ENCODE measurements at regions not wholly inside any gene's neighbourhood (a gene's known extent, or its start where the extent isn't known, plus 50 kb on each side); places are given as distances from the start of the nearest gene placed in this dataset.
A peak's percentile ranks its signal among the peaks of the same experiment; 100 is the strongest.

DNA sequence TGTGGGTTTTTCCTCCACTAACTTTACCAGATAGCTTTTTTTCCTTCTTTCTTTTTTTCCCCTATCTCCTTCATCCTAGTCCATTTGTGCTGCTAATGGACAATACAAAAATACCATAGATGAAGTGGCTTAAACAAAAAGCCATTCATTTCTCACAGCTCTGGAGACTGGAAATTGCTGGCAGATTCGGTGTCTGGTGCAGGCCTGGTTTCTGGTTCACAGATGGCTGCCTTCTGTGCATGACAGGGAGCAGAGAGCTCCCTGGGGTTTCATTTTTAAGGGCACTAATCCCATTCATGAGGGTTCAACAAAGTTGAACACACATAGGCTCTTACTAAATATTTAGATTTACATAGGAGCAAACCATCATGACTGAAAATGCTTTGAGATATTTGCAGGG is 467.4 kb downstream of the TYW1 start:
- Histone ChIP-seq H3K4me3 (ENCODE audit: low read length) (no peak overlapping the region), H3K27me3 (ENCODE audit: control insufficient read depth, insufficient read depth, low read length) (no peaks in the 10 kb centered on the region), H3K36me3 (ENCODE audit: control insufficient read depth, insufficient read depth, low read length) (no peaks in the 10 kb centered on the region), H3K4me1 (ENCODE audit: control insufficient read depth, insufficient read depth, low read length) (no peaks in the 10 kb centered on the region), H3K9me3 (ENCODE audit: control insufficient read depth, insufficient read depth, low read length) (peaks cover 22% of the 10 kb centered on the region), H3K27ac (ENCODE audit: low read length) (no peak overlapping the region)
- DNase-seq (ENCODE audit: low read depth, low spot score), result no peak
- no CpG with 5 or more reads among the region's 1 CpG for WGBS (ENCODE audit: insufficient coverage, insufficient read length)

DNA sequence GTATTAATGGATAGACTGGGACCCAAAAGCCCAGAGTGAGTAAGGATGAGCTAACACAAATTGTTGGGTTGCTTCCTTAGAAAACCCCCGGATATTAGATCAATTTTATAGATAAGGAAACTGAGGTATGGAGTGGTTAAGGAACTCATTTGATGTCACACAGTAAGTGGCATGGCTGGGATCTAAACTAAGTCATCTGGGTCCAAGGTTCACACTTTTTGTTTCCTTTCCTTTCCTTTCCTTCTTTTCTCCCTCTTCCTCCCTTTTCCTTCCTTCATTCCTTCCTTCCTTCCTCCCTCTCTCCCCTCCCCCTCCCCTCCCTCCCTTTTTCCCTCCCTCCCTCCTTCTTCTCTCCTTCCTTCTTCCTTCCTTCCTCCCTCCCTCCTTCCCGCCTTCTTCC is 469.5 kb downstream of the TYW1 start:
- H3K27ac ChIP-seq (ENCODE audit: low read length), result no peak overlapping the region
- H3K36me3 ChIP-seq (ENCODE audit: control insufficient read depth, insufficient read depth, low read length), result no peaks in the 10 kb centered on the region
- no peak for DNase-seq (ENCODE audit: low read depth, low spot score)
- no peak overlapping the region for H3K4me3 ChIP-seq (ENCODE audit: low read length)
- peaks cover 17% of the 10 kb centered on the region for H3K9me3 ChIP-seq (ENCODE audit: control insufficient read depth, insufficient read depth, low read length)
- WGBS (ENCODE audit: insufficient coverage, insufficient read length), result no CpG with 5 or more reads among the region's 2 CpGs
- no peaks in the 10 kb centered on the region for H3K4me1 ChIP-seq (ENCODE audit: control insufficient read depth, insufficient read depth, low read length)
- no peaks in the 10 kb centered on the region for H3K27me3 ChIP-seq (ENCODE audit: control insufficient read depth, insufficient read depth, low read length)

DNA sequence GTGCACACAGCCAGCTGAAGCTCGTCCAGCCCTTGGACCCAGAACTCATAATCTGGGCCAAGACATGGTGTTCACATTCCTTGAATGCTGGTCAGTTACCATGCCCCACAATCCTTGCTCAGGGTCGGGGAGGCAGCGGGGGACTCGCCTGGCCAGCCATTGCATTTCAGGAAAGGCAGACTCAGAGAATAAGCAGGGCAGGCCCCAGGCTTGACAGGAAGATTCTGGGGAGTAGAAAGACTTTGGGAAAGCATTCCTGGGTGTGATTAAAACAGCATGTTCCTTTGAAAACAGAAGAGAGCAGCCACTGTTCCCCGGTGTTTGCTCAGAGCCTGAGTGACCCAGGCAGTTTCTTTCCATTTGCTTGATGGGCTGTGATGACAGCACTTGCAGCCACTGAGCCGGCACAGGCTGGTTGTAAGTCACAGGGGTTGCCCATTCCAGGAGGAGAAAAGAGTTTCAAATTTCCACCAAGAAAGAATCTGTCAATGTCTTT is 473.7 kb downstream of the TYW1 start:
- Histone ChIP-seq H3K9me3 (ENCODE audit: control insufficient read depth, insufficient read depth, low read length) (peaks cover 8% of the 10 kb centered on the region), H3K27me3 (ENCODE audit: control insufficient read depth, insufficient read depth, low read length) (no peaks in the 10 kb centered on the region), H3K27ac (ENCODE audit: low read length) (no peak overlapping the region), H3K4me1 (ENCODE audit: control insufficient read depth, insufficient read depth, low read length) (no peaks in the 10 kb centered on the region), H3K4me3 (ENCODE audit: low read length) (no peak overlapping the region), H3K36me3 (ENCODE audit: control insufficient read depth, insufficient read depth, low read length) (no peaks in the 10 kb centered on the region)
- no CpG with 5 or more reads among the region's 6 CpGs for WGBS (ENCODE audit: insufficient coverage, insufficient read length)
- no peak for DNase-seq (ENCODE audit: low read depth, low spot score)

DNA sequence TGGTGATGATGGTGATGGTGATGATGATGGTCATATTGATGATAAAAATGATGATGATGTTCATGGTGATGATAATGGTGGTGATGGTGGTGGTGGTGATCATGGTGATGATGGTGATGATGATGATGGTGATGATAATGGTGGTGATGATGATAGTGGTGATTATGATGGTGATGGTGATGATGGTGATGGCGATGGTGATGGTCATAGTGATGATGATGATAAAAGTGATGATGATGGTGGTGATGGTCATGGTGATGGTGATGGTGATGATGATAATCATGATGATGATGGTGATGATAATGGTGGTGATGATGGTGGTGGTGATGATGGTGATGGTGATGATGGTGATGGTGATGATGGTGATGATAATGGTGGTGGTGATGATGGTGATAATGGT is 478.7 kb downstream of the TYW1 start:
- Histone ChIP-seq H3K9me3 (ENCODE audit: control insufficient read depth, insufficient read depth, low read length) (peaks cover 4% of the 10 kb centered on the region), H3K27ac (ENCODE audit: low read length) (no peak overlapping the region), H3K27me3 (ENCODE audit: control insufficient read depth, insufficient read depth, low read length) (no peaks in the 10 kb centered on the region), H3K36me3 (ENCODE audit: control insufficient read depth, insufficient read depth, low read length) (no peaks in the 10 kb centered on the region), H3K4me3 (ENCODE audit: low read length) (no peak overlapping the region), H3K4me1 (ENCODE audit: control insufficient read depth, insufficient read depth, low read length) (no peaks in the 10 kb centered on the region)
- 100% methylated on average over 1 of the region's 1 CpG for WGBS (ENCODE audit: insufficient coverage, insufficient read length)
- DNase-seq (ENCODE audit: low read depth, low spot score), result no peak

DNA sequence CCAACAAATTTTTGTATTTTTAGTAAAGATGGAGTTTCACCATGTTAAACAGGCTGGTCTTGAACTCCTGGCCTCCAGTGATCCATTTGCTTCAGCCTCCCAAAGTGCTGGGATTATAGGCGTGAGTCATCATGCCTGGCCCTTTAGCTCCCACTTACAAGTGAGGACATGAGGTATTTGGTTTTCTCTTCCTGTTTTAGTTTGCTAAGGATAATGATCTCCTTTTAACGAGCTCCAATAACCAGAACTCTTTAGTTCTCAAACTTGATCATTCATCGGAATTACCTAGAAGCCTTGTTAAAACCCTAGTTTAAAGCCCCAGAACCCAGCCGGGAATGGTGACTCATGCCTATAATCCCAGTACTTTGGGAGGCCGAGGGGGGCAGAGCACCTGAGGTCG is 481.4 kb downstream of the TYW1 start:
- H3K4me1 ChIP-seq (ENCODE audit: control insufficient read depth, insufficient read depth, low read length), result no peaks in the 10 kb centered on the region
- no CpG with 5 or more reads among the region's 6 CpGs for WGBS (ENCODE audit: insufficient coverage, insufficient read length)
- no peaks in the 10 kb centered on the region for H3K27me3 ChIP-seq (ENCODE audit: control insufficient read depth, insufficient read depth, low read length)
- H3K9me3 ChIP-seq (ENCODE audit: control insufficient read depth, insufficient read depth, low read length), result peaks cover 7% of the 10 kb centered on the region
- no peak overlapping the region for H3K4me3 ChIP-seq (ENCODE audit: low read length)
- no peak overlapping the region for H3K27ac ChIP-seq (ENCODE audit: low read length)
- no peaks in the 10 kb centered on the region for H3K36me3 ChIP-seq (ENCODE audit: control insufficient read depth, insufficient read depth, low read length)
- no peak for DNase-seq (ENCODE audit: low read depth, low spot score)

DNA sequence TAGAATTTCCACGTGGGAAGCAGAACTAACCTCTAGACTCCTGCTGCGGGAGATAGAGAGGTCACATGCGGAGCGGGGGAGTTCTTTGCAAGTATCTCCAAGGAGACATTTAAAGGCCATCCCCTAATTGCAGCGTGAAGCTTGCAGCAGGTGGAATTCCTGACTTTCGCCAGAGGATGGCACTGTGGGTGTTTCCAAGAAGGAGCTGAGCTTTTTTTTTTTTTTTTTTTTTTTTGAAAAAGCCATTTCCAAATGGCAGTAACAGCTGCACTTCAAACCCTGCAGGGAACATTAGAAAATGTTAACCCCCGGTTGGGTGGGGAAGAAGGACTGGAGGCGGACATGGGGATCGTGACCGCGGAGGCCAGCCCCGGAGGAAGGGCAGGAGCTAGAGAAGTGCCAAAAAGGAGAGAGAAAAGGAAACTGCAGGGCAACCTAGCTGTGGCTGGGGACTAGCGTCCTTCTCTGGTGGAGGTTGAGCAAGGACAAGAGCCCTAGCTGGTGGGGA is 487.7 kb downstream of the TYW1 start:
- Histone ChIP-seq H3K36me3 (ENCODE audit: control insufficient read depth, insufficient read depth, low read length) (no peaks in the 10 kb centered on the region), H3K27ac (ENCODE audit: low read length) (no peak overlapping the region), H3K9me3 (ENCODE audit: control insufficient read depth, insufficient read depth, low read length) (peaks cover 17% of the 10 kb centered on the region), H3K4me3 (ENCODE audit: low read length) (no peak overlapping the region), H3K4me1 (ENCODE audit: control insufficient read depth, insufficient read depth, low read length) (no peaks in the 10 kb centered on the region), H3K27me3 (ENCODE audit: control insufficient read depth, insufficient read depth, low read length) (no peaks in the 10 kb centered on the region)
- WGBS (ENCODE audit: insufficient coverage, insufficient read length), result no CpG with 5 or more reads among the region's 13 CpGs
- peak; percentile 27 for DNase-seq (ENCODE audit: low read depth, low spot score)

DNA sequence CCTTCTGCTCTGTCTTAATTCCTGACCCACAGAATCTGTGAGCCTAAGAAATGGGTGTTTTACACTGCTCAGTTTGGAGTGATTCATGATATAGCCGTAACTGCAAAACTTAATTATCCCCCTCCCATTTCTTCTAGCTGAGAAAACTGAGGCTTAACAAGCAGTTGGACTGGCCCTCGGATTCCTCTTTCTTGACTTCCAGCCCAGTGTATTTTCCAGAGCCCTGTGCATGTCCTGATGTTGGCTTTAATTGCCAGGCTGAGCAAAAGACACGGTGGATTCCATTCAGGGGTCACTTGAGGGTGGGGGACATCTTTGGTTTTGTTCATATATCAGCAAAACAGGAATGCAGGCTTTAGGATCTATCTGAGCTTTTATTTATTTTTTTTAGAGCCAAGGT is 489.8 kb downstream of the TYW1 start:
- H3K27me3 ChIP-seq (ENCODE audit: control insufficient read depth, insufficient read depth, low read length), result no peaks in the 10 kb centered on the region
- H3K9me3 ChIP-seq (ENCODE audit: control insufficient read depth, insufficient read depth, low read length), result peaks cover 16% of the 10 kb centered on the region
- H3K27ac ChIP-seq (ENCODE audit: low read length), result no peak overlapping the region
- no peaks in the 10 kb centered on the region for H3K4me1 ChIP-seq (ENCODE audit: control insufficient read depth, insufficient read depth, low read length)
- WGBS (ENCODE audit: insufficient coverage, insufficient read length), result no CpG with 5 or more reads among the region's 3 CpGs
- no peaks in the 10 kb centered on the region for H3K36me3 ChIP-seq (ENCODE audit: control insufficient read depth, insufficient read depth, low read length)
- no peak for DNase-seq (ENCODE audit: low read depth, low spot score)
- no peak overlapping the region for H3K4me3 ChIP-seq (ENCODE audit: low read length)

DNA sequence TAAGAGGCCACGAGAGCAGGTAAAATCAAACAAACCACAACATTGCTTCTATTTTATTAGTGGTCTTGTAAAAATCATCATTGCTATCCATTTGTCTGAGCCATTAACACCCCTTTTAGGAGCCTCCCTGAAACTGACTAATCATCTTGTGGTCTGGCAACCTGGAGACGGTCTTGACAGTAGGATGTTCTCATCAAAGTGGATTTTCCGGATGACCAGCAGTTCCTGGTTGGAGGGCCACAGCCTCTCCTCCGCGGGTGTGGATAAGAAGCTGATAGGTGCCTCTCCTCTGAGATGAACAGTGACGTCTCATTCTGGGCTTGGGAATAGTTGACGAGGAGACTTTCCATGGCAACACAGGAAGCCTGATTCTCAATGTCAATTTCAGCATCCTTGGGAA is 490.7 kb downstream of the TYW1 start:
- DNase-seq (ENCODE audit: low read depth, low spot score), result no peak
- H3K27me3 ChIP-seq (ENCODE audit: control insufficient read depth, insufficient read depth, low read length), result no peaks in the 10 kb centered on the region
- H3K27ac ChIP-seq (ENCODE audit: low read length), result no peak overlapping the region
- no CpG with 5 or more reads among the region's 7 CpGs for WGBS (ENCODE audit: insufficient coverage, insufficient read length)
- H3K4me1 ChIP-seq (ENCODE audit: control insufficient read depth, insufficient read depth, low read length), result no peaks in the 10 kb centered on the region
- no peak overlapping the region for H3K4me3 ChIP-seq (ENCODE audit: low read length)
- peaks cover 15% of the 10 kb centered on the region for H3K9me3 ChIP-seq (ENCODE audit: control insufficient read depth, insufficient read depth, low read length)
- H3K36me3 ChIP-seq (ENCODE audit: control insufficient read depth, insufficient read depth, low read length), result no peaks in the 10 kb centered on the region

DNA sequence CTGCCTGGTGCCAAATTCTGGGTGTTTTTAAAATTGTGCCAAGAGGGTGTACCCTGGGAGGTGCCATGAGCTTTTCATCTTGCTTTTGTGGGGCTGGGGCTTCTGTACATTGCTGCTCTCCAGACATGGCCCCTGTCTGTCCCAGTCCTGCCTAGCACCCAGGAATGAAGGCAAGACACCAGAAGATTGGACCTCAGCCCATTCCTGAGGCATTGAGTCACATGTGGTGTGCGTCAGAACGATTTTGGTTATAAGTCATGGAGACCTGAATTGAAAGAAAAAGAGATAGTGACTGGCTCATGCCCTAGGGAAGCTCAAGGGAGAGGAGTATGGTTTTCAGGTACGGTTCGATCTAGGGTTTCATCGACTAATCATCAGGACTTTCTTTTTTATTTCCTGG is 493.2 kb downstream of the TYW1 start:
- Histone ChIP-seq H3K9me3 (ENCODE audit: control insufficient read depth, insufficient read depth, low read length) (peaks cover 18% of the 10 kb centered on the region), H3K4me1 (ENCODE audit: control insufficient read depth, insufficient read depth, low read length) (no peaks in the 10 kb centered on the region), H3K27me3 (ENCODE audit: control insufficient read depth, insufficient read depth, low read length) (no peaks in the 10 kb centered on the region), H3K4me3 (ENCODE audit: low read length) (no peak overlapping the region), H3K36me3 (ENCODE audit: control insufficient read depth, insufficient read depth, low read length) (no peaks in the 10 kb centered on the region), H3K27ac (ENCODE audit: low read length) (no peak overlapping the region)
- DNase-seq (ENCODE audit: low read depth, low spot score), result no peak
- WGBS (ENCODE audit: insufficient coverage, insufficient read length), result no CpG with 5 or more reads among the region's 5 CpGs

DNA sequence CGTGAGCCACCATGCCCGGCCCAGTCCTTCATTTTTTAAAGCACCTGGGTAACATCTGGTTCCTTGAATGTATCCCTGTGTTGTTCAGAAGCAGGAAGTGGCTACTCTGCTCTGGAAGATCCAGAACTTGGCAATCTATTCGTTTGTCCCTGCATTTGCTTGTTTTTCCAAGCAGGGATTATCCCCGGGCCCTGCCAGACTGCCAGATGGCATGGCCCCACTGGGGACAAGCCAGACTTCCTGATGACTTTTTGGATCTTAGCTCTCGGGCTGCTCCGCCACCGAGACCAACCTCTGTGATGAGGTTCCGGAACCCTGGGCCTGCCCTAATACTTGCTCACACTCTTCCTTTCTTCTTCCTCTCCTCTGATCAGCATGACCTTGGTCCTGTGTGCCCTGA is 496.7 kb downstream of the TYW1 start:
- Histone ChIP-seq H3K4me1 (ENCODE audit: control insufficient read depth, insufficient read depth, low read length) (no peaks in the 10 kb centered on the region), H3K9me3 (ENCODE audit: control insufficient read depth, insufficient read depth, low read length) (peaks cover 14% of the 10 kb centered on the region), H3K27me3 (ENCODE audit: control insufficient read depth, insufficient read depth, low read length) (no peaks in the 10 kb centered on the region), H3K4me3 (ENCODE audit: low read length) (no peak overlapping the region), H3K36me3 (ENCODE audit: control insufficient read depth, insufficient read depth, low read length) (no peaks in the 10 kb centered on the region), H3K27ac (ENCODE audit: low read length) (no peak overlapping the region)
- no peak for DNase-seq (ENCODE audit: low read depth, low spot score)
- WGBS (ENCODE audit: insufficient coverage, insufficient read length), result no CpG with 5 or more reads among the region's 8 CpGs

DNA sequence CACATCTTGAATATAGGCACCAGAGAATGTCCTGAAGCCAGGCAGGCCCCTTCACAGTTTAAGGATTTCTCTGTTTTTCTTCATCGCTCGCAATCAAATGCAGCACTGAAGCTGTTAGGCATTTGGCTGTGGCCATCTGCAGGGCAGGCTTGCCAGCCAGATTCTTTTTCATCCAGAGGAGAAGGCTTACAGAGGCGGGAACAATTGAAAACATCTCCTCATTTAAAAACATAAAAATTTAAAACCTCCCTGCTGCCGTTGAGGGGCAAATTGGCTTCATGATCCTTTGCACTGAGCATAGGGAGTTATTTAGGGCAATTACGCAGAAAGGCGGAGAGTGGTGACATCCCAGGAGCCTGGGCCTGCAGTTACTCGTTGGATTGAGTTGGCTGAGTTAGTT is 500.0 kb downstream of the TYW1 start:
- Histone ChIP-seq H3K27ac (ENCODE audit: low read length) (no peak overlapping the region), H3K36me3 (ENCODE audit: control insufficient read depth, insufficient read depth, low read length) (no peaks in the 10 kb centered on the region), H3K27me3 (ENCODE audit: control insufficient read depth, insufficient read depth, low read length) (no peaks in the 10 kb centered on the region), H3K4me1 (ENCODE audit: control insufficient read depth, insufficient read depth, low read length) (no peaks in the 10 kb centered on the region), H3K4me3 (ENCODE audit: low read length) (no peak overlapping the region), H3K9me3 (ENCODE audit: control insufficient read depth, insufficient read depth, low read length) (peaks cover 6% of the 10 kb centered on the region)
- no peak for DNase-seq (ENCODE audit: low read depth, low spot score)
- WGBS (ENCODE audit: insufficient coverage, insufficient read length), result no CpG with 5 or more reads among the region's 7 CpGs

Measured in iPS DF 6.9 (cell line).